GM18505 (cell line): ENCODE measurements at regions not wholly inside any gene's neighbourhood (a gene's known extent, or its start where the extent isn't known, plus 50 kb on each side); places are given as distances from the start of the nearest gene placed in this dataset.

Source experiments
- ATAC-seq: cut with Tn5 transposase; IDR thresholded peaks from one replicate; pipeline ENCODE4 v1.9.1; 2021; ENCODE audit not compliant: unreplicated experiment
- POLR2A ChIP-seq: IDR thresholded peaks from 4 replicates; pipeline ENCODE4 v1.6.1; 2011; ENCODE audit warnings: borderline replicate concordance; ENCODE audit not compliant: insufficient read depth, insufficient read length; ENCODE audit errors: extremely low read depth

DNA sequence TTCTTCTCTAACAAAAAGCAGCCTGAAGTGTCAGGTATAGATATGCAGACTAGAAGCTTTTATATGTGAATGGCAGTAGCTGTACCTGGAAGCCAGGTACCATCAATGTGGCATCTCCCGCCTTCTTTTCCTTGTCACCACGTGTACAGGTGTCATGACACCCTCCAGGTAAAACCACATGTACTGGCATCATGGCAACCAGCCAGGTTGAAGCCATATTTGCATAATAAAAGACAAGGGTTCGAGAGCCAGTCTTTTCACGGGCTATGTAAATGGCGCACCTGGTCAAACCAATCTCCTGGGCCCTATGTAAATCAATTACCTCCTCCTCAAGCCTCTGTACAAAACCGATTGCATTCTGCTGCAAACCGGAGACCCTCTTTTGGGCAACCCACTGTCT is 541.3 kb downstream of the CDH11 start:
- no peak for TF ChIP-seq POLR2A
- ATAC-seq, result no peak

DNA sequence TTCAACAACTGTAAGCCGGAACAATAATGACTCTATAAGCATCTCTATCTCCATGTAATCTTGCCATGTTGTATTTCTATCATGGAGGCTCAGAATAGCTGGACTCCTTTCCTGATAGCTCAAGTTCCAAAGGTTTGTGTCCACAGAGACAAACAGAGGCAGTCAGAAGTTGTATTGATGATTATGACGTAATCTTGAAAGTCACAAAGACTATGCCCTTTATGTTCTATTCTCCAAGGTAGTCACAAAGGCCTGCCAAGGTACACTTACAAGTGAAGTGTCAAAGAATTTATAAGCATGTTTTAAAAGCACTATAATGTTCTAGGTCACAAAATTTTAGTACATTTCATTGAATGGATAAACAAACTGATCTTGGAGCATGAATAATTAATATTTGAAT is 542.2 kb downstream of the CDH11 start:
- no peak for TF ChIP-seq POLR2A
- no peak for ATAC-seq

DNA sequence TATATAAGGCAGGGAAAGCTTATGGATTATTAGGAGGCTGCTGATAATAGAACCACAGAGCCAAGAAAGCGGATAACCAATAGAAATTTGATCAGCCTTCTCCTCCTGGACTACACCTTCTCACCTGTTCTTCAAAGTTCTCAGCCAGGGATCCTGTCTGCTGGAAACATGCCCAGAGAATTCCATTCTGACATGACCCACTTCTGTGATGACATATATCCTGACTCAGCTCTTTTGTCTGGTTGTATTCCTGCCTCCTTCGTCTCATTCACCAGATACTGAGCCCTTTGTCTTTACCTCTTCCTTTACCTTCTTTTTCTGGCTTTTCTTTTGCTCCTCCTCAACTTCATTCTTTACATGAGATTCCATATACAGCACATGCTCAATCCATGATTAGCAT is 576.1 kb downstream of the CDH11 start:
- ATAC-seq, result no peak
- TF ChIP-seq POLR2A, result no peak

DNA sequence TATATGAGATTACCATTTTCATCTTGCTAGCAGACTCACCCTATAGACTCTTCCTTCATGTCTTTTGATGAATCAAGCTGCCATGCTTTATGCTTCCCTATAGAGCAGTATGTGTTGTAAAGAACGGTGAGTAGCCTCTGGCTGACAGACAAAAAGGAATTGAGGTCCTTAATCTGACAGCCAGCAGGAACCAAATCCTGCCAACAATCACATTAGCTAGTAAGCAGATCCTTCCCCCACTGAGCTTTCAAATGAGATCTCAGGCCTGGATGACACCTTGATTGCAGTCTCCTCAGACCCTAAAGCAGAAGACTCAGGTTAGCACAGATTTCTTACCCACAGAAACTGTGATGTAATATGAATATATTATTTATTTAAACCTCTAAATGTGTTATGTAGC is 577.0 kb downstream of the CDH11 start:
- no peak for ATAC-seq
- TF ChIP-seq POLR2A, result no peak

- ATAC-seq, result no peak
- no peak for TF ChIP-seq POLR2A
Observed at GRCh38 chr16:64543441-64543840, 578.4 kb downstream of the CDH11 start.

DNA sequence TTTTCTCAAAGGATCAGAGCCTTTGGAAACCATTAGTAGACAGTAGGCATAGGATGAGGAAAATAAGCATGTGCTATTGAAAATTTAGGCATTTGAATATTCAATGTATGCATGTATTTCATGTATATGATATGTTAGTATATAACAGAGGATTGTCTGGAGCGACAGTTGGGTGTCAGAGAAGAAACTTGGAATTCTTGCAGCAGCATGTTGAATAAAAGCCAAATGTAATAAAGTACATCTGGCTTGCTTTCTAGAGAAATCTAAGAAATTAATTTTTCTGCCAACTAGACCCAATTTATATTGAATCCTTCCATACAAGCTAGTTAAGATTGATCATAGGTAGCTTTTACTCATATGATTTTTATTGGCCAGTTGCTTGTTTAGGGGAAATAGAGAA is 578.8 kb downstream of the CDH11 start:
- no peak for TF ChIP-seq POLR2A
- no peak for ATAC-seq

DNA sequence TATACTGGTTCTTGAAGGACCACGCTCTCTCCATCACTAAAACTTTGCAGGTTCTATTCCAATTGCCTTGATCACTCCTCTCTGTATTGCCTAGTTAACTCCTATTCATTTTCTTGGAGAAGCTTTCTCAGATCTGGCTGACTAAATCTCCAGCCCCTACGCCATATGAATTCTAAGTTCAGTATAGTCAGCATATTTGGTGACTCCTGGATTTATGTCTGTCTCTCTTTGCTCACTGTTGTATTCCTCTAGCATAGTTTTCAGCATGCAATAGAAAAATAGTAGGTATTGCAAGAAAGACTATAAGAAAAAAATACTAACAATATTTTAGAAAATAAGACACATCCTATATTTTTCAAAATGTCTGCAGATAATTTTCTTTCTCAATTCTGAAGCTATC is 579.7 kb downstream of the CDH11 start:
- TF ChIP-seq POLR2A, result no peak
- no peak for ATAC-seq

GRCh38 chr16:64541621-64542020 is 580.2 kb downstream of the CDH11 start:
- ATAC-seq, result no peak
- TF ChIP-seq POLR2A, result no peak

GRCh38 chr16:64540434-64540833 is 581.4 kb downstream of the CDH11 start:
- no peak for TF ChIP-seq POLR2A

GRCh38 chr16:64539811-64540371 is 582.0 kb downstream of the CDH11 start:
- no peak for TF ChIP-seq POLR2A
- ATAC-seq, result no peak

More at GRCh38 chr16:64540434-64540833, 581.4 kb downstream of the CDH11 start:
- ATAC-seq, result no peak

GRCh38 chr16:64534180-64534780 is 587.6 kb downstream of the CDH11 start:
- no peak for ATAC-seq
- TF ChIP-seq POLR2A, result no peak

DNA sequence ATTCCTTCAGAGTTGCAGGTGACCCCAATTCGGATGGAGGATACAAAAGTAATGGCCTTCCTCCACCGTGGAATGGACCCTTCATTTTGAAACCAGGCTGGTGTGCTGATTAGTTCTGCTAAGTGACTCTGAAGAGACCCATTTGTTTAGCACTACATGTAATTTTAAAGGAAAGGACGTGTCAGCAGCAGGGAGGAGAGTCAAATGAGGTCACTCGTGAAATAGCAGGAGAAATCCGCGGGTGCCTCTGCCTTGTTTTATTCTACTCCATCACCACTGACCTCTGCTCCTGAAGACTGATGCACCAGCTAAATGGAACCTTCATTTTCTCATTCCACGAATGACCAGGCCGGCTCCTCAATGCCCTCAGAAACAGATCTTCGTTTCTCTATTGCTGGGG is 589.2 kb downstream of the CDH11 start:
- no peak for ATAC-seq
- no peak for TF ChIP-seq POLR2A

DNA sequence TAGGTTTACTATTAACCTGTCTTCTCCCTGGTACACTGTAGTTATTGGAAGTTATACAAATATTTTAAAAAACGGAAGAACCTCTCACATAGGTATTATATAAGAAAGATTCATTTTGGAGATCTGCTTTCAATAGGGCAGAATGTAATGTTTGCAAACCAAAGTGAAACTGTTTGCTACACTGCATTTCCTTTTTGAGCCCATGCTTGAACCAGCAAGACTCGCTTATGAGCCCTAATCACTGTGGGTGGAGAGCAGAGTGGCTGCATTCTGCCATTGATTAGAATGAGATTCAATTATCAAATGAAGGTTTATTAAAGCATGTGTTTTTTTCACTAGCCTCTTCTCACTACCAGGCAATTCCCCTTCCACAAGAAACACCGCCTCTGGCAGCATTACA is 589.7 kb downstream of the CDH11 start:
- no peak for TF ChIP-seq POLR2A
- no peak for ATAC-seq

DNA sequence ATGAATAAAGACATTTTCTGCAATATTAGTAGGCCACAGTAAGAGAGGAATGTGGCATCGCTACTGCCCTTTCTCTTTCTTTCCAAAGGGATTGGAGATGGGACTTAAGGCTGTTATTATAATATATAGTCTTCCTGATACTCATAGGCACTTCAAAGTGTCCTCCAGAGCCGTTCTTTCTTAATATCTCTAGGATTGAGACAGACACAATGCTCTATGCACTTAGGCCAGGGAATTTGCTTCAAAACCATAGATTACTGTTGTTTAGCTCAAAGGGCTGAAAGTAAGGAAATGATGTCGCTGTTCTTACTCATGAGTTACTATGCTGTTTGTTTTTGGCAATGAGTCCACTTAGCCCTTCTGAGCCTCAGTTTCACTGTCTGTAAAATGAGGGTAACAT is 590.5 kb downstream of the CDH11 start:
- no peak for ATAC-seq
- TF ChIP-seq POLR2A, result no peak

GRCh38 chr16:64522548-64522947 is 599.3 kb downstream of the CDH11 start:
- no peak for TF ChIP-seq POLR2A
- no peak for ATAC-seq
